GM12878 (cell line): ENCODE measurements at regions not wholly inside any gene's neighbourhood (a gene's known extent, or its start where the extent isn't known, plus 50 kb on each side); places are given as distances from the start of the nearest gene placed in this dataset.
"Not testable (repeated sequence)": the region's sequence is repeated elsewhere in the genome, so short reads cannot be mapped to it uniquely, and the experiment has no call there.

Source experiments
- CHD1 ChIP-seq: IDR thresholded peaks from 2 replicates; pipeline ENCODE4 v1.6.1; 2012; ENCODE audit warnings: low read depth, low read length, improper control_type of control experiment
- JUND ChIP-seq: IDR thresholded peaks from 2 replicates; pipeline ENCODE4 v1.6.1; 2012; ENCODE audit warnings: low read depth, mild to moderate bottlenecking, low read length, improper control_type of control experiment, moderate library complexity
- MEF2A ChIP-seq: IDR thresholded peaks from 2 replicates; pipeline ENCODE4 v1.6.1; 2011; ENCODE audit warnings: low read depth, mild to moderate bottlenecking, low read length, moderate library complexity; ENCODE audit not compliant: insufficient read depth
- MYC ChIP-seq: IDR thresholded peaks from 2 replicates; pipeline ENCODE4 v1.6.1; 2011; ENCODE audit warnings: mild to moderate bottlenecking, low read length, moderate library complexity, inconsistent platforms; ENCODE audit not compliant: insufficient read depth, insufficient replicate concordance, insufficient read length, severe bottlenecking
- RAD21 ChIP-seq: IDR thresholded peaks from 2 replicates; pipeline ENCODE4 v1.6.1; 2011; ENCODE audit warnings: mild to moderate bottlenecking, low read depth, low read length, moderate library complexity; ENCODE audit not compliant: insufficient read depth
- SP1 ChIP-seq: IDR thresholded peaks from one replicate; pipeline ENCODE4 v1.6.1; 2011; ENCODE audit warnings: low read depth, low read length
- STAT3 ChIP-seq: IDR thresholded peaks from 2 replicates; pipeline ENCODE4 v1.6.1; 2011; ENCODE audit warnings: low read depth, low read length, improper control_type of control experiment
- TBL1XR1 ChIP-seq: IDR thresholded peaks from 2 replicates; pipeline ENCODE4 v1.6.1; 2012; ENCODE audit warnings: low read depth, low read length, improper control_type of control experiment
- TF ChIP-seq, protein P1 (sequence below), 3 experiments: IDR thresholded peaks in 2 of 3; conservative IDR thresholded peaks in 1 of 3; 2 replicates each; pipeline ENCODE4 v1.5.1; 2011; ENCODE audit warnings: low read depth in 3 of 3, low read length in 3 of 3, mild to moderate bottlenecking in 3 of 3, control low read depth in 2 of 3, moderate library complexity in 2 of 3, inconsistent platforms in 1 of 3, mixed read lengths in 1 of 3; ENCODE audit not compliant: control insufficient read depth in 2 of 3, insufficient read depth in 1 of 3; ENCODE audit errors: extremely low read depth in 1 of 3
- TF ChIP-seq, protein P2 (sequence below): IDR thresholded peaks from 2 replicates; pipeline ENCODE4 v1.6.1; 2012; ENCODE audit warnings: low read depth, low read length, improper control_type of control experiment
- TF ChIP-seq, protein P3 (sequence below): IDR thresholded peaks from 2 replicates; pipeline ENCODE4 v1.6.1; 2012; ENCODE audit warnings: mild to moderate bottlenecking, low read depth, low read length
- TF ChIP-seq, protein P4 (sequence below): IDR thresholded peaks from 2 replicates; pipeline ENCODE4 v1.6.1; 2012; ENCODE audit warnings: low read depth, low read length, improper control_type of control experiment
- TF ChIP-seq, protein P5 (sequence below): fragments of 450-650 bp; IDR thresholded peaks from 2 replicates; pipeline ENCODE4 v1.6.1; 2016; ENCODE audit warnings: mild to moderate bottlenecking, moderate library complexity, borderline replicate concordance

DNA sequence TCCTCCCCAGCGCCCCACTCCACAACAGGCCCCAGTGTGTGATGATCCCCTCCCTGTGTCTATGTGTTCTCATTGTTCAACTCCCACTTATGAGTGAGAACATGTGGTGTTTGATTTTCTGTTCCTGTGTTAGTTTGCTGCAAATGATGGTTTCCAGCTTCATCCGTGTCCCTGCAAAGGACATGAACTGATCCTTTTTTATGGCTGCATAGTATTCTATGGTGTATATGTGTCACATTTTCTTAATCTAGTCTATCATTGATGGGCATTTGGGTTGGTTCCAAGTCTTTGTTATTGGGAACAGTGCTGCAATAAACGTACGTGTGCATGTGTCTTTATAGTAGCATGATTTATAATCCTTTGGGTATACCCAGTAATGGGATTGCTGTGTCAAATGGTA is 78.8 kb upstream of the KLF14 start:
- not testable (repeated sequence) for TF ChIP-seq RAD21, MEF2A, JUND, SP1, STAT3, TBL1XR1, CHD1, MYC
- TF ChIP-seq, protein P1, sequence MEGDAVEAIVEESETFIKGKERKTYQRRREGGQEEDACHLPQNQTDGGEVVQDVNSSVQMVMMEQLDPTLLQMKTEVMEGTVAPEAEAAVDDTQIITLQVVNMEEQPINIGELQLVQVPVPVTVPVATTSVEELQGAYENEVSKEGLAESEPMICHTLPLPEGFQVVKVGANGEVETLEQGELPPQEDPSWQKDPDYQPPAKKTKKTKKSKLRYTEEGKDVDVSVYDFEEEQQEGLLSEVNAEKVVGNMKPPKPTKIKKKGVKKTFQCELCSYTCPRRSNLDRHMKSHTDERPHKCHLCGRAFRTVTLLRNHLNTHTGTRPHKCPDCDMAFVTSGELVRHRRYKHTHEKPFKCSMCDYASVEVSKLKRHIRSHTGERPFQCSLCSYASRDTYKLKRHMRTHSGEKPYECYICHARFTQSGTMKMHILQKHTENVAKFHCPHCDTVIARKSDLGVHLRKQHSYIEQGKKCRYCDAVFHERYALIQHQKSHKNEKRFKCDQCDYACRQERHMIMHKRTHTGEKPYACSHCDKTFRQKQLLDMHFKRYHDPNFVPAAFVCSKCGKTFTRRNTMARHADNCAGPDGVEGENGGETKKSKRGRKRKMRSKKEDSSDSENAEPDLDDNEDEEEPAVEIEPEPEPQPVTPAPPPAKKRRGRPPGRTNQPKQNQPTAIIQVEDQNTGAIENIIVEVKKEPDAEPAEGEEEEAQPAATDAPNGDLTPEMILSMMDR (IDR thresholded peaks at IDR 0.05 in 2 of 3, conservative IDR thresholded peaks at IDR 0.05 in 1 of 3; ENCODE audit: control insufficient read depth in 2 of 3, extremely low read depth in 1 of 3, insufficient read depth in 1 of 3, low read depth in 3 of 3, low read length in 3 of 3) = not testable (repeated sequence)
- TF ChIP-seq, protein P2, sequence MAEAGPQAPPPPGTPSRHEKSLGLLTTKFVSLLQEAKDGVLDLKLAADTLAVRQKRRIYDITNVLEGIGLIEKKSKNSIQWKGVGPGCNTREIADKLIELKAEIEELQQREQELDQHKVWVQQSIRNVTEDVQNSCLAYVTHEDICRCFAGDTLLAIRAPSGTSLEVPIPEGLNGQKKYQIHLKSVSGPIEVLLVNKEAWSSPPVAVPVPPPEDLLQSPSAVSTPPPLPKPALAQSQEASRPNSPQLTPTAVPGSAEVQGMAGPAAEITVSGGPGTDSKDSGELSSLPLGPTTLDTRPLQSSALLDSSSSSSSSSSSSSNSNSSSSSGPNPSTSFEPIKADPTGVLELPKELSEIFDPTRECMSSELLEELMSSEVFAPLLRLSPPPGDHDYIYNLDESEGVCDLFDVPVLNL = not testable (repeated sequence)
- TF ChIP-seq, protein P3, sequence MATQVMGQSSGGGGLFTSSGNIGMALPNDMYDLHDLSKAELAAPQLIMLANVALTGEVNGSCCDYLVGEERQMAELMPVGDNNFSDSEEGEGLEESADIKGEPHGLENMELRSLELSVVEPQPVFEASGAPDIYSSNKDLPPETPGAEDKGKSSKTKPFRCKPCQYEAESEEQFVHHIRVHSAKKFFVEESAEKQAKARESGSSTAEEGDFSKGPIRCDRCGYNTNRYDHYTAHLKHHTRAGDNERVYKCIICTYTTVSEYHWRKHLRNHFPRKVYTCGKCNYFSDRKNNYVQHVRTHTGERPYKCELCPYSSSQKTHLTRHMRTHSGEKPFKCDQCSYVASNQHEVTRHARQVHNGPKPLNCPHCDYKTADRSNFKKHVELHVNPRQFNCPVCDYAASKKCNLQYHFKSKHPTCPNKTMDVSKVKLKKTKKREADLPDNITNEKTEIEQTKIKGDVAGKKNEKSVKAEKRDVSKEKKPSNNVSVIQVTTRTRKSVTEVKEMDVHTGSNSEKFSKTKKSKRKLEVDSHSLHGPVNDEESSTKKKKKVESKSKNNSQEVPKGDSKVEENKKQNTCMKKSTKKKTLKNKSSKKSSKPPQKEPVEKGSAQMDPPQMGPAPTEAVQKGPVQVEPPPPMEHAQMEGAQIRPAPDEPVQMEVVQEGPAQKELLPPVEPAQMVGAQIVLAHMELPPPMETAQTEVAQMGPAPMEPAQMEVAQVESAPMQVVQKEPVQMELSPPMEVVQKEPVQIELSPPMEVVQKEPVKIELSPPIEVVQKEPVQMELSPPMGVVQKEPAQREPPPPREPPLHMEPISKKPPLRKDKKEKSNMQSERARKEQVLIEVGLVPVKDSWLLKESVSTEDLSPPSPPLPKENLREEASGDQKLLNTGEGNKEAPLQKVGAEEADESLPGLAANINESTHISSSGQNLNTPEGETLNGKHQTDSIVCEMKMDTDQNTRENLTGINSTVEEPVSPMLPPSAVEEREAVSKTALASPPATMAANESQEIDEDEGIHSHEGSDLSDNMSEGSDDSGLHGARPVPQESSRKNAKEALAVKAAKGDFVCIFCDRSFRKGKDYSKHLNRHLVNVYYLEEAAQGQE = not testable (repeated sequence)
- TF ChIP-seq, protein P4, sequence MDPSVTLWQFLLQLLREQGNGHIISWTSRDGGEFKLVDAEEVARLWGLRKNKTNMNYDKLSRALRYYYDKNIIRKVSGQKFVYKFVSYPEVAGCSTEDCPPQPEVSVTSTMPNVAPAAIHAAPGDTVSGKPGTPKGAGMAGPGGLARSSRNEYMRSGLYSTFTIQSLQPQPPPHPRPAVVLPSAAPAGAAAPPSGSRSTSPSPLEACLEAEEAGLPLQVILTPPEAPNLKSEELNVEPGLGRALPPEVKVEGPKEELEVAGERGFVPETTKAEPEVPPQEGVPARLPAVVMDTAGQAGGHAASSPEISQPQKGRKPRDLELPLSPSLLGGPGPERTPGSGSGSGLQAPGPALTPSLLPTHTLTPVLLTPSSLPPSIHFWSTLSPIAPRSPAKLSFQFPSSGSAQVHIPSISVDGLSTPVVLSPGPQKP = not testable (repeated sequence)
- TF ChIP-seq, protein P5, sequence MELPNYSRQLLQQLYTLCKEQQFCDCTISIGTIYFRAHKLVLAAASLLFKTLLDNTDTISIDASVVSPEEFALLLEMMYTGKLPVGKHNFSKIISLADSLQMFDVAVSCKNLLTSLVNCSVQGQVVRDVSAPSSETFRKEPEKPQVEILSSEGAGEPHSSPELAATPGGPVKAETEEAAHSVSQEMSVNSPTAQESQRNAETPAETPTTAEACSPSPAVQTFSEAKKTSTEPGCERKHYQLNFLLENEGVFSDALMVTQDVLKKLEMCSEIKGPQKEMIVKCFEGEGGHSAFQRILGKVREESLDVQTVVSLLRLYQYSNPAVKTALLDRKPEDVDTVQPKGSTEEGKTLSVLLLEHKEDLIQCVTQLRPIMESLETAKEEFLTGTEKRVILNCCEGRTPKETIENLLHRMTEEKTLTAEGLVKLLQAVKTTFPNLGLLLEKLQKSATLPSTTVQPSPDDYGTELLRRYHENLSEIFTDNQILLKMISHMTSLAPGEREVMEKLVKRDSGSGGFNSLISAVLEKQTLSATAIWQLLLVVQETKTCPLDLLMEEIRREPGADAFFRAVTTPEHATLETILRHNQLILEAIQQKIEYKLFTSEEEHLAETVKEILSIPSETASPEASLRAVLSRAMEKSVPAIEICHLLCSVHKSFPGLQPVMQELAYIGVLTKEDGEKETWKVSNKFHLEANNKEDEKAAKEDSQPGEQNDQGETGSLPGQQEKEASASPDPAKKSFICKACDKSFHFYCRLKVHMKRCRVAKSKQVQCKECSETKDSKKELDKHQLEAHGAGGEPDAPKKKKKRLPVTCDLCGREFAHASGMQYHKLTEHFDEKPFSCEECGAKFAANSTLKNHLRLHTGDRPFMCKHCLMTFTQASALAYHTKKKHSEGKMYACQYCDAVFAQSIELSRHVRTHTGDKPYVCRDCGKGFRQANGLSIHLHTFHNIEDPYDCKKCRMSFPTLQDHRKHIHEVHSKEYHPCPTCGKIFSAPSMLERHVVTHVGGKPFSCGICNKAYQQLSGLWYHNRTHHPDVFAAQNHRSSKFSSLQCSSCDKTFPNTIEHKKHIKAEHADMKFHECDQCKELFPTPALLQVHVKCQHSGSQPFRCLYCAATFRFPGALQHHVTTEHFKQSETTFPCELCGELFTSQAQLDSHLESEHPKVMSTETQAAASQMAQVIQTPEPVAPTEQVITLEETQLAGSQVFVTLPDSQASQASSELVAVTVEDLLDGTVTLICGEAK = not testable (repeated sequence)
